ENCODE measurements at regions not wholly inside any gene's neighbourhood (a gene's known extent, or its start where the extent isn't known, plus 50 kb on each side); places are given as distances from the start of the nearest gene placed in this dataset.

DNA sequence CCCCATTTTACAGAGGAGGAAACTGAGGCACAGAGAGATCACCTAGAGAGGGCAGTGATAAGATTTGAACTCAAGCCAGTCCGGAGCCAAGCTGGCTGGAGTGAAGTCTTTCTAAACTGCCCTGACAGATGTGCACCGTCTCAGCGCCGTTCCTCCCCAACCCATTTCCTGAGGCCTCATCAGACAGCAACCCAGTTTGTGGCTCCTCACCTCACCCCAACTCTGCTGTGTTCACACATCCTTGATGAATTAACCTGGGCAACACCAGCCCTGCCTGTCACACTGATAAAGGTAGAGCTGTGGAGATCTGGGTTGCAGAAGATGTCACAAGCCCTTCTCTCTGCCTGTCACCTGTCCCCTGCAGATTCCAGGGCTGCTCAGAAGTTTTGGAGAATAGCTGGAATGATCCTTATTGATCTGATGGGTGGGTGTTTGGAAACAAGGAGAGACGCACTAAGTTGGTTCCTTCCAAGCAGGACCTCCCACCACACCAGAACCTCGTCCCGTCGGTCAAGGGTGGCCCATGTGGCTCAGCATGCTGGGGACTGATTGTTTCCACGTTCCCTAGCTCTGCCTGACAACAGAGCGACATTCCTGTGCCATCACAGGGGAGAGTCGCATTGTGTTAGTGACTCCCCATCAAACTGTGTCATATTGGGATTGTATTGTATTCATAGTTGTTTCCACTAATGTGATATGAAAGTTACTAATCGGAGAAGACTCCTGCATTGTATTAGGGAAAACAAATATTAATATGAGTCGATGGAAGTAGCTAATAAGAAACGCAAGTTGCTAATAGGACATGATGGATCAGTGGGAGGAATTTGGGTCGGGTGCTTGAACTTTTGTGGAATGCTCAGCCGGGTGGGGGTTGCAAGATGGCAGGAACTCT lies 200.6 kb downstream of the PHETA1 start:
- POLR2A ChIA-PET, result no interaction called here
- BruUV-seq (replicated peaks), result no TSS peak

More for the DNA sequence above, 200.6 kb downstream of the PHETA1 start:
- Histone ChIP-seq H3K27ac (ENCODE audit: control insufficient read depth, insufficient read depth) (no peak overlapping the region), H3K9me3 (replicated peaks; ENCODE audit: control insufficient read depth, insufficient read depth, low read length) (no peaks in the 10 kb centered on the region), H3K4me2 (ENCODE audit: control insufficient read depth, insufficient read depth) (no peak overlapping the region), H3K36me3 (ENCODE audit: control insufficient read depth in 2 of 2, insufficient read depth in 2 of 2, low read length in 1 of 2) (no peaks in the 10 kb centered on the region), H3K27me3 (replicated peaks in 1 of 2; ENCODE audit: control insufficient read depth in 2 of 2, insufficient read depth in 2 of 2, low read length in 1 of 2) (no peaks in the 10 kb centered on the region), H3K4me3 (no peak overlapping the region), H4K20me1 (ENCODE audit: control insufficient read depth, insufficient read depth) (no peaks in the 10 kb centered on the region), H3K79me2 (ENCODE audit: control insufficient read depth, insufficient read depth, low read length) (no peaks in the 10 kb centered on the region), H3K4me1 (ENCODE audit: control insufficient read depth, insufficient read depth, low read length) (no peaks in the 10 kb centered on the region), H2AFZ (ENCODE audit: control insufficient read depth, low read depth, low read length) (no peak overlapping the region), H3K9ac (ENCODE audit: control insufficient read depth, insufficient read depth, low read length) (no peak overlapping the region)
- in situ Hi-C loops (cut with MboI) (no loop called here), intact Hi-C loops (cut with micrococcal nuclease; ENCODE audit: unreplicated experiment) (no loop called here)
- WGBS (ENCODE audit: insufficient coverage, insufficient replicate concordance, low lambda C conversion rate, missing lambda C conversion rate), result 40% methylated on average over 16 of the region's 16 CpGs
- RAD21 ChIA-PET (ENCODE audit: unreplicated experiment), result no interaction called here
- DNase-seq (ENCODE audit: low read depth, low spot score) (no peak), FAIRE-seq (no peak), ATAC-seq (no peak)
- TF ChIP-seq POU2F2 (IDR thresholded peaks at IDR 0.05; ENCODE audit: borderline replicate concordance, low read depth, low read length) (no peak), SIN3A (IDR thresholded peaks at IDR 0.05; ENCODE audit: low read depth, low read length) (no peak), NR2C1 (IDR thresholded peaks at IDR 0.05) (no peak), BCLAF1 (IDR thresholded peaks at IDR 0.05) (no peak), JUNB (IDR thresholded peaks at IDR 0.05) (no peak)
- TF ChIP-seq, protein P1, sequence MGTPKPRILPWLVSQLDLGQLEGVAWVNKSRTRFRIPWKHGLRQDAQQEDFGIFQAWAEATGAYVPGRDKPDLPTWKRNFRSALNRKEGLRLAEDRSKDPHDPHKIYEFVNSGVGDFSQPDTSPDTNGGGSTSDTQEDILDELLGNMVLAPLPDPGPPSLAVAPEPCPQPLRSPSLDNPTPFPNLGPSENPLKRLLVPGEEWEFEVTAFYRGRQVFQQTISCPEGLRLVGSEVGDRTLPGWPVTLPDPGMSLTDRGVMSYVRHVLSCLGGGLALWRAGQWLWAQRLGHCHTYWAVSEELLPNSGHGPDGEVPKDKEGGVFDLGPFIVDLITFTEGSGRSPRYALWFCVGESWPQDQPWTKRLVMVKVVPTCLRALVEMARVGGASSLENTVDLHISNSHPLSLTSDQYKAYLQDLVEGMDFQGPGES (IDR thresholded peaks at IDR 0.05), result no peak
- TF ChIP-seq, protein P2, sequence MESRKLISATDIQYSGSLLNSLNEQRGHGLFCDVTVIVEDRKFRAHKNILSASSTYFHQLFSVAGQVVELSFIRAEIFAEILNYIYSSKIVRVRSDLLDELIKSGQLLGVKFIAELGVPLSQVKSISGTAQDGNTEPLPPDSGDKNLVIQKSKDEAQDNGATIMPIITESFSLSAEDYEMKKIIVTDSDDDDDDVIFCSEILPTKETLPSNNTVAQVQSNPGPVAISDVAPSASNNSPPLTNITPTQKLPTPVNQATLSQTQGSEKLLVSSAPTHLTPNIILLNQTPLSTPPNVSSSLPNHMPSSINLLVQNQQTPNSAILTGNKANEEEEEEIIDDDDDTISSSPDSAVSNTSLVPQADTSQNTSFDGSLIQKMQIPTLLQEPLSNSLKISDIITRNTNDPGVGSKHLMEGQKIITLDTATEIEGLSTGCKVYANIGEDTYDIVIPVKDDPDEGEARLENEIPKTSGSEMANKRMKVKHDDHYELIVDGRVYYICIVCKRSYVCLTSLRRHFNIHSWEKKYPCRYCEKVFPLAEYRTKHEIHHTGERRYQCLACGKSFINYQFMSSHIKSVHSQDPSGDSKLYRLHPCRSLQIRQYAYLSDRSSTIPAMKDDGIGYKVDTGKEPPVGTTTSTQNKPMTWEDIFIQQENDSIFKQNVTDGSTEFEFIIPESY (IDR thresholded peaks at IDR 0.05), result no peak
- SMC1A ChIA-PET (ENCODE audit: uncharacterized antibody, unreplicated experiment), result no interaction called here
- CTCF ChIA-PET, result no interaction called here
